ENCODE measurements at regions not wholly inside any gene's neighbourhood (a gene's known extent, or its start where the extent isn't known, plus 50 kb on each side); places are given as distances from the start of the nearest gene placed in this dataset.

DNA sequence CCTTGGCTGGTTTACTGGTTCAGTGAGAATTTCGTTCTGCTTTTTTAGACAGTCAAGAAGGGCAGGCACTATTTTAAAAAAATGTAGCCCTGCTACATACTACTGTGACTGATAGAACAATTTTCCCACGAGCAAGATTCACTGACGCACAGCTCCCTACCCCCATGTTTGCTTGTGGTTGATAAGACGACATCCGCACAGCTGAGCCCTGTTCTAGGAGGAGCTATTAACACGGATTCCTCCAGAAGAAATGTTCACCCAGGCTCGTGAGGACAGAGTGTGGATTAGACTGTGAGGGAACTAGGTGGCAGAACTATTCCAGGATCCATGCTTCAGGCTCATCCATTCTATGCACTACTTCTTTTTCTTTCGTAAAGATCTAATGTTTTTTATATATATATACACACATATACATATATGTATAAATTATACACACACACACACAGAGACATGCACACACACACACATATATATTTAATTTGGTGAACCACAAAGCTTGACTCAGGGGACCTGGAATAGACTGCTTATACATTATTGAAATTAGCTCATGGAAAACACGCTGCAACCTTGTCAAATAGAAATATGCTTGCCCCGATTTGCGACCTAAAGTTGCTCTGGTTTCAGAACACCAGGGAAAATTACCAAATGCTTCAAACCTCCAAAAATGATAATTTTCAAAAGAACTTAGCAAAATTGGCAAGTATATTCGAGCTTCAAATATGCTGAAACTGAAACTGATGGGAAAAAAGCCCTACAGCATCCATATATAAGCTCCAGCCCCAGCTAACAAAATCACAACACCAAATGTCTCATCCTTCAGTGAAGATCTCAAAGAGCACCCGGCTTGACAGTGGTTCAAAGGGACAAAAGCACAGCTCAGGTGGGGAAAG, 370.4 kb downstream of the SOCS6 start:
- TF ChIP-seq POLR2A (IDR thresholded peaks at IDR 0.05): no peak
- TF ChIP-seq, protein P1, sequence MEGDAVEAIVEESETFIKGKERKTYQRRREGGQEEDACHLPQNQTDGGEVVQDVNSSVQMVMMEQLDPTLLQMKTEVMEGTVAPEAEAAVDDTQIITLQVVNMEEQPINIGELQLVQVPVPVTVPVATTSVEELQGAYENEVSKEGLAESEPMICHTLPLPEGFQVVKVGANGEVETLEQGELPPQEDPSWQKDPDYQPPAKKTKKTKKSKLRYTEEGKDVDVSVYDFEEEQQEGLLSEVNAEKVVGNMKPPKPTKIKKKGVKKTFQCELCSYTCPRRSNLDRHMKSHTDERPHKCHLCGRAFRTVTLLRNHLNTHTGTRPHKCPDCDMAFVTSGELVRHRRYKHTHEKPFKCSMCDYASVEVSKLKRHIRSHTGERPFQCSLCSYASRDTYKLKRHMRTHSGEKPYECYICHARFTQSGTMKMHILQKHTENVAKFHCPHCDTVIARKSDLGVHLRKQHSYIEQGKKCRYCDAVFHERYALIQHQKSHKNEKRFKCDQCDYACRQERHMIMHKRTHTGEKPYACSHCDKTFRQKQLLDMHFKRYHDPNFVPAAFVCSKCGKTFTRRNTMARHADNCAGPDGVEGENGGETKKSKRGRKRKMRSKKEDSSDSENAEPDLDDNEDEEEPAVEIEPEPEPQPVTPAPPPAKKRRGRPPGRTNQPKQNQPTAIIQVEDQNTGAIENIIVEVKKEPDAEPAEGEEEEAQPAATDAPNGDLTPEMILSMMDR (IDR thresholded peaks at IDR 0.05): no peak

All from suprapubic skin (tissue), 3 donors.